IMR-90 (cell line): ENCODE measurements at regions not wholly inside any gene's neighbourhood (a gene's known extent, or its start where the extent isn't known, plus 50 kb on each side); places are given as distances from the start of the nearest gene placed in this dataset.

ENCODE experiments used
- ATAC-seq: fragments of 200-7000 bp; cut with Tn5 transposase; 2 replicates; pipeline ENCODE4 v1.9.1; 2020; ENCODE audit warnings: low read depth, mild to moderate bottlenecking, moderate library complexity
- BruUV-seq: library from RNA; stranded (reverse); fragments of 400-500 nt; replicated peaks from 2 replicates; lab custom pipeline; 2021; lab: Mats Ljungman, UMichigan
- CTCF ChIA-PET: fragments of 300-600 bp; formaldehyde crosslinking; extraction: SDS; loops from one replicate; lab custom pipeline; 2021; ENCODE audit warnings: antibody characterized with exemption; lab: Yijun Ruan, JAX
- POLR2A ChIA-PET: fragments of 300-600 bp; sonication (Branson Sonifier 250); formaldehyde crosslinking; loops from one replicate; lab custom pipeline; 2022; ENCODE audit warnings: antibody characterized with exemption; ENCODE audit not compliant: unreplicated experiment; lab: Charles Lee
- DNase-seq: peaks from one replicate; pipeline ENCODE4 v3.0.0; 2013
- H2AFZ ChIP-seq: replicated peaks from 2 replicates; pipeline ENCODE3; 2013; ENCODE audit warnings: low read length, mild to moderate bottlenecking; ENCODE audit not compliant: poor library complexity
- H2AK5ac ChIP-seq: 2 replicates; pipeline ENCODE4 v1.6.1; 2013; ENCODE audit warnings: low read depth, low read length, inconsistent platforms
- H2AK9ac ChIP-seq: replicated peaks from 2 replicates; pipeline ENCODE3; 2013; ENCODE audit warnings: mild to moderate bottlenecking, low read depth, low read length, moderate library complexity; ENCODE audit not compliant: poor library complexity
- H2BK120ac ChIP-seq: 2 replicates; pipeline ENCODE4 v1.6.1; 2013; ENCODE audit warnings: low read depth, low read length, inconsistent platforms
- H2BK15ac ChIP-seq: 3 replicates; pipeline ENCODE4 v1.6.1; 2013; ENCODE audit warnings: low read depth, low read length, inconsistent platforms
- H2BK20ac ChIP-seq: 2 replicates; pipeline ENCODE4 v1.6.1; 2013; ENCODE audit warnings: low read depth, mild to moderate bottlenecking, inconsistent platforms, low read length, moderate library complexity
- H2BK5ac ChIP-seq: 2 replicates; pipeline ENCODE4 v1.6.1; 2013; ENCODE audit warnings: mild to moderate bottlenecking, low read depth, low read length, inconsistent platforms; ENCODE audit not compliant: poor library complexity, severe bottlenecking
- H3K14ac ChIP-seq: replicated peaks from 2 replicates; pipeline ENCODE4 v1.6.1; 2013; ENCODE audit warnings: low read depth, low read length, inconsistent platforms
- H3K18ac ChIP-seq: 2 replicates; pipeline ENCODE4 v1.6.1; 2013; ENCODE audit warnings: low read depth, low read length, control low read depth
- H3K23ac ChIP-seq: 2 replicates; pipeline ENCODE4 v1.6.1; 2013; ENCODE audit warnings: low read depth, low read length, inconsistent platforms
- H3K27ac ChIP-seq: 2 replicates; pipeline ENCODE4 v1.5.1; 2013; ENCODE audit warnings: mild to moderate bottlenecking, control low read depth, low read length; ENCODE audit not compliant: insufficient read depth
- H3K27me3 ChIP-seq: 2 replicates; pipeline ENCODE4 v1.6.1; 2013; ENCODE audit warnings: low read length; ENCODE audit not compliant: control insufficient read depth, insufficient read depth
- H3K36me3 ChIP-seq: 2 replicates; pipeline ENCODE4 v1.6.1; 2013; ENCODE audit warnings: low read length, mixed read lengths; ENCODE audit not compliant: control insufficient read depth, insufficient read depth
- H3K4ac ChIP-seq: 2 replicates; pipeline ENCODE4 v1.6.1; 2013; ENCODE audit warnings: low read depth, low read length, inconsistent platforms
- H3K4me1 ChIP-seq: 2 replicates; pipeline ENCODE4 v1.6.1; 2013; ENCODE audit warnings: low read length, mixed read lengths; ENCODE audit not compliant: control insufficient read depth, insufficient read depth
- H3K4me2 ChIP-seq: 2 replicates; pipeline ENCODE4 v1.6.1; 2013; ENCODE audit warnings: low read depth, mild to moderate bottlenecking, control low read depth, low read length, moderate library complexity
- H3K4me3 ChIP-seq: 2 replicates; pipeline ENCODE4 v1.5.1; 2013; ENCODE audit warnings: low read depth, mild to moderate bottlenecking, control low read depth, low read length, moderate library complexity; ENCODE audit not compliant: insufficient read depth
- H3K56ac ChIP-seq: 2 replicates; pipeline ENCODE4 v1.6.1; 2013; ENCODE audit warnings: low read length, inconsistent platforms; ENCODE audit not compliant: insufficient read depth; ENCODE audit errors: extremely low read depth
- H3K79me1 ChIP-seq, 2 experiments: 2 replicates each; pipeline ENCODE4 v1.6.1; 2013; ENCODE audit warnings: low read length in 2 of 2, inconsistent platforms in 1 of 2, low read depth in 1 of 2
- H3K9ac ChIP-seq: 2 replicates; pipeline ENCODE4 v1.6.1; 2013; ENCODE audit warnings: low read depth, low read length, control low read depth
- H3K9me1 ChIP-seq: 2 replicates; pipeline ENCODE4 v1.6.1; 2013; ENCODE audit warnings: low read length, inconsistent platforms; ENCODE audit not compliant: insufficient read depth
- H3K9me3 ChIP-seq: 2 replicates; pipeline ENCODE4 v1.6.1; 2013; ENCODE audit warnings: low read length; ENCODE audit not compliant: control insufficient read depth, insufficient read depth
- H4K20me1 ChIP-seq: 2 replicates; pipeline ENCODE4 v1.6.1; 2013; ENCODE audit warnings: low read length, inconsistent platforms; ENCODE audit not compliant: insufficient read depth
- H4K5ac ChIP-seq: 2 replicates; pipeline ENCODE4 v1.6.1; 2013; ENCODE audit warnings: mild to moderate bottlenecking, low read depth, low read length, control low read depth
- H4K8ac ChIP-seq, 2 experiments: 2 replicates each; pipeline ENCODE4 v1.6.1; 2013; ENCODE audit warnings: low read depth in 2 of 2, low read length in 2 of 2, control low read depth in 1 of 2, inconsistent platforms in 1 of 2
- H4K91ac ChIP-seq: 2 replicates; pipeline ENCODE4 v1.6.1; 2013; ENCODE audit warnings: low read depth, low read length, inconsistent platforms; ENCODE audit not compliant: insufficient read depth
- BHLHE40 ChIP-seq: fragments of 150-350 bp; IDR thresholded peaks from 2 replicates; pipeline ENCODE4 v1.6.1; 2016; ENCODE audit warnings: mild to moderate bottlenecking, low read depth, low read length
- CEBPB ChIP-seq: IDR thresholded peaks from 2 replicates; pipeline ENCODE4 v1.6.1; 2012; ENCODE audit warnings: low read depth, low read length, improper control_type of control experiment
- CHD1 ChIP-seq: IDR thresholded peaks from 2 replicates; pipeline ENCODE4 v1.6.1; 2012; ENCODE audit warnings: low read depth, low read length, improper control_type of control experiment
- CTCF ChIP-seq: conservative IDR thresholded peaks from 2 replicates; pipeline ENCODE4 v1.5.1; 2012; ENCODE audit warnings: mild to moderate bottlenecking, low read depth, low read length, improper control_type of control experiment
- ELK1 ChIP-seq: fragments of 150-350 bp; IDR thresholded peaks from 2 replicates; pipeline ENCODE4 v1.6.1; 2016; ENCODE audit warnings: low read depth, mild to moderate bottlenecking, low read length, moderate library complexity, borderline replicate concordance
- MAFK ChIP-seq: IDR thresholded peaks from 2 replicates; pipeline ENCODE4 v1.6.1; 2012; ENCODE audit warnings: low read depth, low read length, improper control_type of control experiment
- MXI1 ChIP-seq: IDR thresholded peaks from 2 replicates; pipeline ENCODE4 v1.6.1; 2012; ENCODE audit warnings: low read depth, mild to moderate bottlenecking, low read length, moderate library complexity, borderline replicate concordance
- NFE2L2 ChIP-seq: fragments of 150-350 bp; IDR thresholded peaks from 2 replicates; pipeline ENCODE4 v1.6.1; 2016; ENCODE audit warnings: low read depth, mild to moderate bottlenecking, low read length
- POLR2A ChIP-seq: IDR thresholded peaks from 2 replicates; pipeline ENCODE4 v1.6.1; 2012; ENCODE audit warnings: mild to moderate bottlenecking, low read depth, low read length
- RAD21 ChIP-seq: IDR thresholded peaks from 2 replicates; pipeline ENCODE4 v1.6.1; 2012; ENCODE audit warnings: low read length, improper control_type of control experiment
- RFX5 ChIP-seq: IDR thresholded peaks from 2 replicates; pipeline ENCODE4 v1.8.0; 2012; ENCODE audit warnings: low read depth, mild to moderate bottlenecking, low read length, moderate library complexity
- WGBS, 2 experiments: methylation state at CpG; one replicate each; pipeline versions ENCODE4 v1.1.5 to v1.1.7; 2013; ENCODE audit warnings: missing lambda C conversion rate in 2 of 2; ENCODE audit not compliant: insufficient read length in 1 of 2; ENCODE audit errors: extremely low coverage in 2 of 2; 5-methylcytosine and 5-hydroxymethylcytosine counted together
- dilution Hi-C: fragments of 300-500 bp; cut with HindIII; formaldehyde crosslinking; loops from one replicate; pipeline ENCODE4 v1.14.3; 2018; ENCODE audit warnings: low sequenced_read_pairs; ENCODE audit not compliant: unreplicated experiment
- in situ Hi-C: fragments of 300-500 bp; cut with MboI; formaldehyde crosslinking; loops from 3 replicates; pipeline ENCODE4 v1.14.3; 2019; ENCODE audit warnings: low sequenced_read_pairs, inconsistent platforms, mixed read lengths
- intact Hi-C: fragments of 100-400 bp; cut with micrococcal nuclease; formaldehyde crosslinking; loops from 2 replicates; pipeline ENCODE4 v1.10.0; 2022

DNA sequence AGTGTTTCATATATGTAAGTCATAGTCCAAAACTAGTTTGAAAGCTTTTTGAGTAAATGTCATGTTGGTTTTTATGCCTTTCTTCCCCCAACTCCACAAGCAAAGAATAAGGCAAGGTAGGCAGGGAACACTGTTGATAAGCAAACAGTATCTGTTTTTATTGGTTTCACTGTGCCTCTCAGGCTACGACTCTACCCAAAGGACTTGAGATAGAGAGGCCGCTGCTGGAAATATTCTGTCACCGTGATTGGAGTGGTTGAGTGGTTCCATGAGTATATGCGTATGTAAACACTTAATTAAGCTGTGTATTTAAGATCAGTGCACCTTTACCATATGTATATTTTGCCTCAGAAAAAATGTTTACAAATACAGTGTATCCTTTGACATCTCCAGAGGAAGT lies 138.1 kb upstream of the KIF26B start:
- Histone ChIP-seq H2BK5ac (no peak overlapping the region), H4K5ac (no peak overlapping the region), H4K8ac (no peak overlapping the region), H3K36me3 (no peaks in the 10 kb centered on the region), H3K79me1 (no peaks in the 10 kb centered on the region), H3K4ac (no peak overlapping the region), H2AK9ac (no peak overlapping the region), H3K4me3 (no peak overlapping the region), H3K4me1 (no peaks in the 10 kb centered on the region), H3K27ac (no peak overlapping the region), H3K18ac (no peak overlapping the region), H2BK20ac (no peak overlapping the region), H2AK5ac (no peak overlapping the region), H3K56ac (no peak overlapping the region), H3K9me1 (peaks cover 3% of the 10 kb centered on the region; the same call in 1 of the 2 replicates), H3K14ac (no peak overlapping the region), H4K20me1 (no peaks in the 10 kb centered on the region), H2BK120ac (no peak overlapping the region), H3K27me3 (no peaks in the 10 kb centered on the region), H3K4me2 (no peak overlapping the region), H3K9me3 (no peaks in the 10 kb centered on the region), H2BK15ac (no peak overlapping the region), H3K23ac (no peak overlapping the region), H3K9ac (no peak overlapping the region), H4K91ac (no peak overlapping the region), H2AFZ (no peak overlapping the region)
- BruUV-seq: no TSS peak
- in situ Hi-C loops: no loop called here
- ATAC-seq (no peak), DNase-seq (no peak)
- ChIA-PET CTCF (no interaction called here), POLR2A (no interaction called here)
- TF ChIP-seq CEBPB (no peak), POLR2A (no peak), RAD21 (no peak), CTCF (no peak), MXI1 (no peak), MAFK (no peak), BHLHE40 (no peak), NFE2L2 (no peak), ELK1 (no peak), CHD1 (no peak), RFX5 (no peak)
- dilution Hi-C loops: no loop called here
- no CpG with 5 or more reads among the region's 4 CpGs for WGBS, 2 experiments
- intact Hi-C loops: no loop called here
